ENCODE measurements at regions not wholly inside any gene's neighbourhood (a gene's known extent, or its start where the extent isn't known, plus 50 kb on each side); places are given as distances from the start of the nearest gene placed in this dataset.
A peak's percentile ranks its signal among the peaks of the same experiment; 100 is the strongest.

DNA sequence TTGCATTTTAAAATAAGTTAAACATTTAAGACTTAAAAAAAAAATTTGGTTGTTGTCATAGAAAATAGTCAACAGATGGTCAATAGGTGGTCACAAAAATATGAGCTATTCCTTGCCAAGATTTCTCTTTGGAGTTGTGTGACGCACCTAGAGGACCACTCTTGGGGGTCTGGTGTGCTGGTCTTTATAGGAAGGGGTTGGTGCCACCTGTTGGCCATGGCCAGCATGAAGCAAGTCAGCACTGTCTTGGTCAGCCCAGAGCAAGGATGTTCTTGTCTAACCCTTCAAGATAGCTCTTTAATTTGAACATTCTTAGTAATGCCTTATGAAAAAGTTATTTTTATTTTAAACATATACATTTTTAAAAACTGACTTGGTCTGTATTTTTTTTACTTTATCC is 267.9 kb upstream of the CNTNAP2 start:
- no peak overlapping the region for H2BK12ac ChIP-seq (ENCODE audit: low read depth, low read length)
- H3K4me1 ChIP-seq (replicated peaks in 1 of 4; ENCODE audit: control insufficient read depth in 3 of 4, insufficient read depth in 4 of 4, low read length in 3 of 4) = no peaks in the 10 kb centered on the region
- ChIA-PET POLR2A (ENCODE audit: partially characterized antibody) (no interaction called here), CTCF (ENCODE audit: partially characterized antibody) (interaction anchor here (0.7 to 2.5 kb wide), 30 partner anchors 8 to 1926 kb away, joined by 3 to 12 read pairs (median 3); partner anchors contain the start of gene CNTNAP2)
- FAIRE-seq (peak; percentile 92), DNase-seq (ENCODE audit: low read depth in 1 of 2, low spot score in 2 of 2) (peak in 1 of 2 experiments; percentile 61)
- H3K9ac ChIP-seq (replicated peaks in 1 of 4; ENCODE audit: extremely low read depth in 1 of 4, low read depth in 3 of 4, low read length in 3 of 4) = no peak overlapping the region
- H3K27me3 ChIP-seq (replicated peaks in 1 of 4; ENCODE audit: control insufficient read depth in 3 of 4, extremely low read depth in 1 of 4, insufficient read depth in 3 of 4, low read length in 3 of 4) = no peaks in the 10 kb centered on the region
- H4K91ac ChIP-seq (replicated peaks; ENCODE audit: insufficient read length, low read length) = no peak overlapping the region
- no peak overlapping the region for H2BK120ac ChIP-seq (replicated peaks; ENCODE audit: low read depth, low read length)
- H3K36me3 ChIP-seq (ENCODE audit: control insufficient read depth in 2 of 4, insufficient read depth in 4 of 4, low read length in 3 of 4) = no peaks in the 10 kb centered on the region
- no peak overlapping the region for H4K5ac ChIP-seq (ENCODE audit: insufficient read length, low read depth, low read length)
- H3K14ac ChIP-seq (ENCODE audit: insufficient read length) = no peak overlapping the region
- no peaks in the 10 kb centered on the region for H3K9me3 ChIP-seq (ENCODE audit: insufficient read depth in 2 of 2, low read depth in 1 of 2, low read length in 1 of 2)
- no peaks in the 10 kb centered on the region for H3K79me1 ChIP-seq (ENCODE audit: low read depth, low read length)
- no peak overlapping the region for H2BK15ac ChIP-seq (ENCODE audit: low read length)
- TF ChIP-seq CBX5 (IDR thresholded peaks at IDR 0.05; ENCODE audit: low read depth, low read length) (no peak), RAD21 (IDR thresholded peaks at IDR 0.05 in 1 of 2, conservative IDR thresholded peaks at IDR 0.05 in 1 of 2; ENCODE audit: low read depth in 2 of 2, low read length in 2 of 2) (peak; percentile 86 to 90), BACH1 (IDR thresholded peaks at IDR 0.05; ENCODE audit: low read length) (no peak), RFX5 (IDR thresholded peaks at IDR 0.05; ENCODE audit: borderline replicate concordance, low read depth, low read length) (no peak), CTCF (IDR thresholded peaks at IDR 0.05; ENCODE audit: control extremely low read depth in 1 of 3, insufficient read depth in 1 of 3, low read depth in 1 of 3, low read length in 3 of 3) (peak; percentile 73 to 86 (median 84)), NANOG (IDR thresholded peaks at IDR 0.05; ENCODE audit: insufficient read depth, low read depth, low read length, poor library complexity, severe bottlenecking) (no peak), SIRT6 (IDR thresholded peaks at IDR 0.05; ENCODE audit: low read length) (no peak), RBBP5 (IDR thresholded peaks at IDR 0.05; ENCODE audit: borderline replicate concordance, low read depth, low read length) (no peak), YY1 (IDR thresholded peaks at IDR 0.05; ENCODE audit: low read depth, low read length) (no peak), GABPA (IDR thresholded peaks at IDR 0.05; ENCODE audit: borderline replicate concordance, insufficient read depth, low read length) (no peak), HDAC2 (IDR thresholded peaks at IDR 0.05; ENCODE audit: borderline replicate concordance in 1 of 2, low read depth in 2 of 2, low read length in 2 of 2) (no peak)
- H3K4me2 ChIP-seq (ENCODE audit: insufficient read depth in 1 of 2, low read depth in 2 of 2, low read length in 2 of 2) = no peak overlapping the region
- WGBS, 2 experiments (ENCODE audit: extremely low coverage in 1 of 2, insufficient coverage in 1 of 2, insufficient read length in 1 of 2, insufficient replicate concordance in 2 of 2, low coverage in 1 of 2, low lambda C conversion rate in 2 of 2, missing lambda C conversion rate in 1 of 2) = 63% methylated on average over 1 of the region's 1 CpG; no CpG with 5 or more reads in 1 of the 2 experiments
- H3K4me3 ChIP-seq (ENCODE audit: extremely low read depth in 1 of 4, insufficient read depth in 2 of 4, low read depth in 3 of 4, low read length in 4 of 4) = no peak overlapping the region
- H3K27ac ChIP-seq (ENCODE audit: low read depth, low read length) = no peak overlapping the region
- H3K23ac ChIP-seq (ENCODE audit: insufficient read length) = no peak overlapping the region
- H4K8ac ChIP-seq (ENCODE audit: extremely low read depth, insufficient read depth, low read length) = no peak overlapping the region
- H2AFZ ChIP-seq (ENCODE audit: low read length) = no peak overlapping the region
- no peak overlapping the region for H2AK5ac ChIP-seq (ENCODE audit: low read depth, low read length)
- no peaks in the 10 kb centered on the region for H3K79me2 ChIP-seq (ENCODE audit: control insufficient read depth in 1 of 2, insufficient read depth in 2 of 2, low read length in 2 of 2)
- H3K4ac ChIP-seq (replicated peaks; ENCODE audit: insufficient read length, low read depth, low read length) = no peak overlapping the region
- no peaks in the 10 kb centered on the region for H3K23me2 ChIP-seq (ENCODE audit: low read depth, low read length)
- H4K20me1 ChIP-seq (replicated peaks in 1 of 2; ENCODE audit: control insufficient read depth in 1 of 2, insufficient read depth in 2 of 2, low read length in 2 of 2) = no peaks in the 10 kb centered on the region
- H2BK5ac ChIP-seq (ENCODE audit: low read depth, low read length) = no peak overlapping the region
- H3K56ac ChIP-seq (replicated peaks; ENCODE audit: insufficient read length, low read depth, low read length) = no peak overlapping the region
- no peak overlapping the region for H2BK20ac ChIP-seq (ENCODE audit: low read length)
- H3K18ac ChIP-seq (ENCODE audit: extremely low read depth, low read length) = no peak overlapping the region
